Jurkat, Clone E6-1 (cell line): ENCODE measurements at regions not wholly inside any gene's neighbourhood (a gene's known extent, or its start where the extent isn't known, plus 50 kb on each side); places are given as distances from the start of the nearest gene placed in this dataset.

ENCODE experiments used
- DNase-seq: peaks from one replicate; pipeline ENCODE4 v3.0.0-alpha.2; 2011; ENCODE audit warnings: low read depth, low spot score
- H3K4me3 ChIP-seq: 2 replicates; pipeline ENCODE4 v1.5.1; 2011; ENCODE audit warnings: mild to moderate bottlenecking, low read length, control low read depth, moderate library complexity

- no peak for DNase-seq
- H3K4me3 ChIP-seq: no peak overlapping the region
Measured at GRCh38 chr5:2958976-2959375, 207.5 kb upstream of the IRX2 start.

GRCh38 chr5:2948875-2949274, 197.4 kb upstream of the IRX2 start:
- H3K4me3 ChIP-seq: no peak overlapping the region
- DNase-seq: no peak

DNA sequence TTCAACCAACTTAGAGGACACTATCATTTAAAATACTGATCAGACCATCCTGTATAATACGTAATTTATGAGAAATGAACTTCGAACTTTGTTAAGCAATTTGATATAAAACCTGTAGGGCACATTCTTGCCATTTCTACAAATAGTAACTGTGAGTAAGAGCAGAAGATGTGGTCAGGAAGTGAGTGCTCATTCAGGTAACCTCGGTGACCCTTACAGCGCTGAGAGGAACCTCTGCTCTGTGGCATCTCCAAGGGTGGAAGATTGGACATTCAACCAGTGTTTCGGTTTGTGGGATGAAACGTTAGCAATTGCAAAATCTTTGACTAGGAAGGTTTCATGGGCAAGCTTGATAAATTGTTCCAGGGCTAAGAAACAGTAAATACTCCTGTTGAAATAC, 194.8 kb upstream of the IRX2 start:
- DNase-seq: no peak
- H3K4me3 ChIP-seq: no peak overlapping the region

DNA sequence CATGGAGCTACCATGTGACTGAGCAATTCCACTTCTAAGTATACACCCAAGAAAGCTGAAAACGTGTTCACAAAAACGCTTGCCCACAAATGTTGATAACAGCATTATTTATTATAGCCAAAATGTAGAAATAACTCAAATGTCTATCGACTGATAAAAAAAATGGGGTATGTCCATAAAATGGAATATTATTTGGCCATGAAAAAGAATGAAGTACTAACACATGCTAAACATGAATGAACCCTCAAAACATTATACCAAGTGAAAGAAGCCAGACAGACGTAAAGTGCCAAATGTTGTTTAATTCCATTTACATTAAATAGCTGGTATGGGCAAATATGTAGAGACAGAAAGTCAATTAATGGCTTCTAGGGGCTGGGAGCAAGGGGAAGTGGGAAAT, 184.9 kb upstream of the IRX2 start:
- no peak overlapping the region for H3K4me3 ChIP-seq
- DNase-seq: no peak

GRCh38 chr5:2929779-2930178, 178.3 kb upstream of the IRX2 start:
- DNase-seq: no peak
- no peak overlapping the region for H3K4me3 ChIP-seq

DNA sequence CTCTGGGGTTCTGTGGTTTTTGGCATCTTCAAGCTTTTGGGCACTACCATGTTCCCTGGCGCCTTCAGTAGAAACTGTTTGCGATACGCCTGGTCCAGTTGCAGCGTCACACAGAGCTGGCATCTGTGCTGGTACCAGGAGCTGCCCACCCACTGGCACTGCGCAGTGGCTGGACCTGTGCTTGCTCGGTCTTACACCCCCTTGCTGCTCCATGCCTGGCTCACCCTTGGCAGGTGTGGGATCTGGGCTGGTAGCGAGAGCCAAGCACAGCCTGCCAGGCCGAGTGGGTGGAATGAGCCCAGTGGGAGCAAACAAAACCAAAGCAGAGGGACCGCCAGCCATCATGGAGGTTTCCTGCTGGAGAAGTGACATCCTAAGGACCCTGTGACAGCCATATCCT, 170.2 kb upstream of the IRX2 start:
- DNase-seq: no peak

DNA sequence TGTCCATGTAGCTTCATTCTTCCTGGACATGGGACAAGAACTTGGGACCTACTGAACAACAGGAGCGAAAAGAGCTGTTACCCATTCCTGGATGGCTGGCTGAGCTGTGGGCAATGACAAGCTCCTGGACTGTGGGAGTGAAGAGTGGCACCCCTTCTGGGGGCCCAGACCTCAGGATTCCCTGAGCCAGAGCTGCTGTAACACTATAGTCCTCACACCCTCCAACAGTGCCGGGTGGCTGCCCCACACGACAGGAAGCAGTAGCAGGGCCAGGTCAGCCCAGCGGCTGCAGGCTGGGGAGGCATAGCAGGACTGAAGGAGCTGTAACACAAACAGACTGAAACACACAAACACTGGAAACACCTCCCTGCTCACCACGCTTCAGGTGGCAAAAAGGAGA, 169.7 kb upstream of the IRX2 start:
- no peak for DNase-seq
- no peak overlapping the region for H3K4me3 ChIP-seq

More for the DNA sequence above, 170.2 kb upstream of the IRX2 start:
- H3K4me3 ChIP-seq: no peak overlapping the region

DNA sequence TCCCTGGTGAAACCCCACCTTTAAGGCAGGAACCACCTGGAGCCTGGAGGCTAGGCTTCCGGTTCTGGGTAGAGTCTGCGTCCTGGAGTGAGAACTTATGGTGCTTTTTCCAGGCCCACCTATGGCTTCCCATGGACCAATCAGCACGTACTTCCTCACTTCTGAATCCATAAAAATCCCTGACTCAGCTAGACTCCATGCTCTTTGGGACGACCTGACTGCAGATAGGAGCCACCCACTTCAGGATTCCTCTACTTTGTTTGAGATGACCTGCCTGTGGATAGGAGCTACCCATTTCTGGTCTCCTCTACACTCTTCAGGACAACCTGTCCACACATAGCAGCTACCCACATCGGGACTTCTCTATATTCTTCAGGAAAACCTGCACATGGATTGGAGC, 168.8 kb upstream of the IRX2 start:
- DNase-seq: no peak
- no peak overlapping the region for H3K4me3 ChIP-seq

DNA sequence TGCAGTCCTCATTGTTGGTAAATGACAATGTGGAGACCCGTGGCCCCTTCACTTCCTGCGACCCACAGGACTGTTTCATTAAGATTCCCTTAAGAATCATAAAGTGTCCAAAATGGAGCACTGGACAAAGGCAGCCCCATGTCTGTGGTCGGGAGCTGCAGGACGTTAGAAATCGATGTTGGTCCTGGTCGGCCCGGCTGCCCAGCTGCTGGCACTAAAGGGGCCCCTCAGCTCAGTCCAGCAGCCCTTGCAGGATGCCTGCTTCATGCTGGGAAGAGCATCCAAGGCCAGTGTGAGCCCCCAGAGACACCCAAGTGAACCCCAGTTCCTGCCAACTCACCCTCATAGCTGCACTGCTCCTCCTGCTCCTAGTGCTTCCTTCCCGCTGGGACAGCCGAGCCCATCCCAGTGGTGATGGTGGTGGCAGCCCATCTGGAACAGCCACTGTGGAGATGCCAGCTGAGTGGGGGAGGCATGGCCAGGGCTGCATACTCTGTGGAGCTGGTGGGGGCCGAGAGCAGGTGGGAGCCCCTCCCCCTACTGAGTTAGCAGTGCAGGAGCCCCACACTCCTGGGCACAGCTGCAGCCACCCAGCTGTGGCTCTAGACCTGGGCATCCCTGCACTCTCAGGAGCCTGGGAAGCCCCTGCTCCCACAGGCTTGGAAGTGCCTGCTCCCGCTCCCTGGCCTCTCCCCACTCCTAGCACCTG, 168.0 kb upstream of the IRX2 start:
- DNase-seq: no peak
- H3K4me3 ChIP-seq: no peak overlapping the region

DNA sequence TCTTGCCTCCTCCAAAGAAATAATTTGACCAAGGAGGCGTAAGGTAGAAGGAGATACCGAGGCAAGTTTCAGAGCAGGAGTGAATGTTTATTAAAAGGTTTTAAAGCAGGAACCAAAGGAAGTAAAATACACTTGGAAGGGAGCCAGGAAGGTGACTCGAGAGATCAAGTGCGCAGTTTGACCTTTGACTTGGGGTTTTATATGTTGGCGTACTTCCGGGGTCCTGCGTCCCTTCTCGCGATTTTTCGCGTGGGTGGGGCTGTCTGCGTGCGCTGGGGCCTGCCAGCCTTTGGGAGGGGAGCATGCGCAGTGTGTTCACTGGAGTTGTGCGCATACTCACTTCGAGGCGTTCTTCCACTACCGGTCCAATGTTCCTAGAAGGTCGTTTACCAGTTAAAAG, 166.0 kb upstream of the IRX2 start:
- no peak for DNase-seq
- no peak overlapping the region for H3K4me3 ChIP-seq

- DNase-seq: no peak
- H3K4me3 ChIP-seq: no peak overlapping the region
Measured at GRCh38 chr5:2917093-2917492, 165.6 kb upstream of the IRX2 start.

- H3K4me3 ChIP-seq: no peak overlapping the region
- no peak for DNase-seq
Measured at GRCh38 chr5:2916076-2916682, 164.7 kb upstream of the IRX2 start.

- DNase-seq: no peak
- H3K4me3 ChIP-seq: no peak overlapping the region
Measured at GRCh38 chr5:2914981-2915484, 163.6 kb upstream of the IRX2 start.

GRCh38 chr5:2914022-2914661, 162.7 kb upstream of the IRX2 start:
- no peak for DNase-seq
- no peak overlapping the region for H3K4me3 ChIP-seq

GRCh38 chr5:2913281-2913680, 161.8 kb upstream of the IRX2 start:
- no peak for DNase-seq

GRCh38 chr5:2912741-2913140, 161.3 kb upstream of the IRX2 start:
- no peak overlapping the region for H3K4me3 ChIP-seq
- no peak for DNase-seq

More at GRCh38 chr5:2913281-2913680, 161.8 kb upstream of the IRX2 start:
- no peak overlapping the region for H3K4me3 ChIP-seq

GRCh38 chr5:2910401-2911175, 159.1 kb upstream of the IRX2 start:
- DNase-seq: no peak
- no peak overlapping the region for H3K4me3 ChIP-seq

DNA sequence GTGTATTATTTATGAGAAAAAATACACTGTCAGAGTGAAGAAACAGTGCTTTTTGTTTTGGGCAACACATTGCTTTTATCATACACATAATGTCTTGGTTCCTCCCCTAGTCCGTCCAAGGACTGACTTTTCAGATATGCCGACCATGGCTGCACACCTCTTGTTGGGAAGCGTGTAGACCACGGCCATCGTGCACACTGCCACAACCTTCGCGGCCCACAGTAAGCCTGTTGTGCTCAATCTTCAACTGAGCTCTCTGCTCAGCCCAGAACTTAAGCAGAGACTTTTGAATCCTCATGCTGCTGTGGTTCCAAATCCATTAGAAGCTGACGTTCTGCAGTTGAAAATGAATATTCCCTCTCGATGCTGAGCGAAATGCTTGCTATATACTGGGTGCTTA, 157.6 kb upstream of the IRX2 start:
- no peak for DNase-seq
- no peak overlapping the region for H3K4me3 ChIP-seq

- no peak for DNase-seq
- no peak overlapping the region for H3K4me3 ChIP-seq
Measured at GRCh38 chr5:2908086-2908485, 156.6 kb upstream of the IRX2 start.
